Testis (tissue), 2 donors: ENCODE measurements at regions not wholly inside any gene's neighbourhood (a gene's known extent, or its start where the extent isn't known, plus 50 kb on each side); places are given as distances from the start of the nearest gene placed in this dataset.

Experiments
- CTCF ChIP-seq, 3 experiments: fragments of 450-650 bp in 2 of 3; fragments of 200-600 bp in 1 of 3; sonication (generic) in 1 of 3; IDR thresholded peaks; one replicate each; pipeline ENCODE4 v1.5.1; 2016 to 2019; ENCODE audit warnings: antibody characterized with exemption in 3 of 3, mild to moderate bottlenecking in 2 of 3, moderate library complexity in 1 of 3
- POLR2A ChIP-seq: fragments of 450-650 bp; IDR thresholded peaks from one replicate; pipeline ENCODE4 v1.6.1; 2017; ENCODE audit warnings: antibody characterized with exemption, mild to moderate bottlenecking, moderate library complexity

- TF ChIP-seq CTCF (IDR thresholded peaks at IDR 0.05): no peak
- no peak for TF ChIP-seq POLR2A
Observed at GRCh38 chr22:49454726-49455125, 372.9 kb downstream of the BRD1 start.
